ENCODE measurements at regions not wholly inside any gene's neighbourhood (a gene's known extent, or its start where the extent isn't known, plus 50 kb on each side); places are given as distances from the start of the nearest gene placed in this dataset.

- DNase-seq, result no peak
Observed at GRCh38 chr2:9102861-9103662, 99.6 kb upstream of the MBOAT2 start.

GRCh38 chr2:9101763-9102425 is 98.4 kb upstream of the MBOAT2 start:
- DNase-seq, result no peak

- DNase-seq, result no peak
Observed at GRCh38 chr2:9100080-9100876, 96.8 kb upstream of the MBOAT2 start.

DNA sequence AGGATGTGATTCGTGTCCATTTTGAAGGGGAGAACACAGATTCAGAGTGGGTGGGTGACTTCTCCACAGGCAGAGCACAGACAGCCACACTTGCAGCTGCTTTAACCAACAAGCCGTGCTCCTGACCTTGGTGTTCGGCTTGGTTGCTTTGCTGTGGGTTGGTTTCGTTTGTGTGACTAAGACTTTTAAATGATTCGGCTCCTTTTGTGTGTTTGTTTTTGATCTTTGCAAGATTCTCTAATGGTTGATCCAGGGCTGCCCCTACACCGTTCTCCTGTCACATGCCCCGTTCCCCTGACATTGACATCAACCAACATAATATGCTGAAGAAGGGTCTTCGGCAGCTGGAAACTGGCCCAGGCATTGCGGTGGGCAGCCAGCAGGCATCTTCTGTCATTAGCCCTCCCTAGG is 95.9 kb upstream of the MBOAT2 start:
- DNase-seq, result no peak

GRCh38 chr2:9097892-9098291 is 94.4 kb upstream of the MBOAT2 start:
- DNase-seq, result no peak

DNA sequence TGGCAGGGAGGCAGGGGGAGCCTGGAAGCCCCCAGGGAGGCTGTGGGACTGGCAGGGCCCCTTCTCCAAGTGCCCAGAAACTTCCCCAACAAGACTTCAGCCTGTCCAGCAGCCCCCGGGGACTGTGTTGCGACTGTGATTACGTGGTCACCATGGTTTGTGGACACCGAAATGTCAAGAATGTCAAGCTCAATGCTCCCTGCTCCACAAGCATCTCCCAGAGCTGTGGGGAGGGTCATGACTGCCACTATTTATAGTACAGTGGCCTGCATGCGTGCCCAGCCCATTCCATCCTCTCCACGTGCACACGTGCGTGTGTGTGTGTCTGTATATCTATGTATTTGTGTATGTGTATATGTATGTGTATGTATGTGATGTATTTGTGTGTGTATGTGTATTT is 93.8 kb upstream of the MBOAT2 start:
- no peak for DNase-seq

- no peak for DNase-seq
Observed at GRCh38 chr2:9096761-9097160, 93.3 kb upstream of the MBOAT2 start.

GRCh38 chr2:9095690-9096089 is 92.2 kb upstream of the MBOAT2 start:
- DNase-seq, result no peak

- DNase-seq, result no peak
Observed at GRCh38 chr2:9095226-9095625, 91.7 kb upstream of the MBOAT2 start.

DNA sequence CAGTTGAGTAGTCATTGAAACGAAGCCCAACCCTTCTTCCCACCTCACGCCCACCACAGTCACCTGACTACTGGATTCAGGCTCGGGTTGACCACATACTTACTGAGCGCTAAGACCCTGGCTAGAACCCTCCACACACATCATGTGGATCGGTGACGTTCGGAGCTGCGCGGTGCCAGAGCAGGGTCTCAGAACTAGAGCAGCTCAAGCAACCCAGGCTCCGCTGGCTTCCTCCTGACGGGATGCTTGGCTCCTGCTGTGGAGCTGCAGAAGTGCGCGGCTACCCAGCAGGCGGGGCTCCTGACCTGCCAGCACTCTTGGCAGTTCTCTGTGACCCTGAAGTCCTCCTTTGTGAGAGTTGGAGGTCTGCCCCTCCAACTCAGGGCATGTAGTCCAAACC is 90.6 kb upstream of the MBOAT2 start:
- DNase-seq, result no peak

DNA sequence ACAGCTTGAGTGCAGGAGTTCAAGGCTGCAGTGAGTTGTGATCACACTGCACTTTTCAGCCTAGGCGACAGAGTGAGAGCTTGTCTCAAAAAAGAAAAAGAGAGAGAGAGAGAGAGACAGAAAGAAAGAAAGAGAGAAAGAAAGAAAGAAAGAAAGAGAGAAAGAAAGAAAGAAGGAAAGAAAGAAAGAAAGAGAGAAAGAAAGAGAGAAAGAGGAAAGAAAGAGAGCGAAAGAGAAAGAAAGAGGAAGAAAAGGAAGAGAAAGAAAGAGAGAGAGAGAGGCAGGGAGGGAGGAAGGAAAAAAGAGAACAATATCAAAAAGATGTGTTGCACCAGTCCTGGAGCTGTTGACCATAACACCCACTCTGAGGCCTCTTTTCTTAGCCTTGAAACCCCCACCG is 89.8 kb upstream of the MBOAT2 start:
- DNase-seq, result no peak

DNA sequence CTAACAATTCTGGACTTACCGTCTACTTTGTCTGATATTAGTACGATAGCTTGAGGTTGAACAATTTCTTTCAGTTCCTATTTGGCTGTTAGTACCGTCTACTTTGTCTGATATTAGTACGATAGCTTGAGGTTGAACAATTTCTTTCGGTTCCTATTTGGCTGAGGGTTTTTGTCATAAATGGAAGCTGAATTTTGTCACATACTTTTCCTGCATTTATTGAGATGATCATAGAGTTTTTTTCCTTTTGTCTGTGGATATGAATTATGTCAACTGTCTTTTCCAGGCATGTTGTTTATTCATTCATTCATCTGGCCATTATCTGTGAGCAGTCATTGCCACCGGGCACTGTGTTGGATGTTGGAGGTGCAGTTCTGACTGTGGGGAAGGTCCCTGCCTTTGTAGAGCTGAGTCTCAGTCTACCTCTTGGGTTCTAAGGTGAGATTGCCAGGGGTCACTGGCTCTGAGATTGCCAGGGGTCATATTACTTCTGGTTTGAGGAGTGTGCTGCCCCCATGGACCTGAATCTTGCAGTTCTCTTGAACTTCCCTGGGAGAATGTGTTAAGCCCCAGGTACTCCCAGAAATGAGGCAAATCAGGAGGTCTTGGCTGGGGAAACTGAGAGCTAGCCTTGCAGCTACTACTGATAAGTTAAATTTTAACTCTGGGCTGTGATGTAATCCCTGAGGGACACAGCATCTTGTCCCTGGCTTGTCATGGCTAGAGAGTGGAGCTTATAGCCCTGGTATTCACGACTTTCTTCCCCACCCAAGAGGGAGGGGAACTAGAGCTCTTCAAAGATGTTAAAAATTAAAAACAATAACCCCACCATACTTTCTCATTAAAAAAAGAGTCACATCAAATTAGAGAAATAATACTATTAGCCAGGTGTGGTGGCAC is 89.1 kb upstream of the MBOAT2 start:
- DNase-seq, result no peak

- DNase-seq, result no peak
Observed at GRCh38 chr2:9091811-9092210, 88.3 kb upstream of the MBOAT2 start.

DNA sequence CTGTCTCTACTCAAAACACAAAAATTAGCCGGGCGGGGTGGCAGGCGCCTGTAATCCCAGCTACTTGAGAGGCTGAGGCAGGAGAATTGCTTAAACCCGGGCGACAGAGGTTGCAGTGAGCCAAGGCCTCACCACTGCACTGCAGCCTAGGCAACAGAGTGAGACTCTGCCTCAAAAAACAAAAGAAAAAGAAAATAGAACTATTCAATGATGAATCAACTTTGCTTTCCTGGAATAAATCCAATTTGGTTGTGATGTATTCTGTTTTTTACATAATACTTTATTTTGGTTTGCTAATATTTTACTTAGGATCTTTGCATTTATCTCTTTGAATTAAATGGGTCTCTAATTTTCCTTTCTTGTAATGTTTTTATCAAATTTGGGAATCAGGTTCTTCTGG is 86.3 kb upstream of the MBOAT2 start:
- no peak for DNase-seq

DNA sequence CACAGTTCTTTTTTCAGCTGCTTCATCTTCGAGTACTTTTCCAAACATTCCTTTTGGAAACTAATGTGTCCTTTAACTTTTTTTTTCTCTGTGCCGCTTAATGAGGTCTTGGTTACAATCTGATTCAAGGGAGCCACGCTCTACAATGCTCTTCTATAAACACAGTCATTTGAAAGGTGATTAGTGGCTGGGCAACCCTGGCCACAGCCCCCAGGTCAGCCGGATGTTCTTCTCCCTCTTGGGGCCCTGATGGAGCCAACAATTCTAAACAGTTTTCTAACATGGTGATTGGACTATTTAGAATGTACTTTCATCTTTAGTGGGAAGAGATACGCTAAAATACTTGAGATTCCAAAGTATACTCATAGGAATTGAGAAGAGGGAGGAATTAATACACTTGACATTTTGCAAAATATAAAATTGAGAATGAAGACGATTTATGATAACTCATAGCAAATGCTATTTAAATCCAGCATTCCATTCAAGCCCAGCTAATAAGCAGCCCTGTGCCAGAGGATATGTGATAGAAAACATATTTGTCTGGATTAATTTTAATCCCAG is 83.7 kb upstream of the MBOAT2 start:
- no peak for DNase-seq

- DNase-seq, result no peak
Observed at GRCh38 chr2:9086465-9086864, 83.0 kb upstream of the MBOAT2 start.

DNA sequence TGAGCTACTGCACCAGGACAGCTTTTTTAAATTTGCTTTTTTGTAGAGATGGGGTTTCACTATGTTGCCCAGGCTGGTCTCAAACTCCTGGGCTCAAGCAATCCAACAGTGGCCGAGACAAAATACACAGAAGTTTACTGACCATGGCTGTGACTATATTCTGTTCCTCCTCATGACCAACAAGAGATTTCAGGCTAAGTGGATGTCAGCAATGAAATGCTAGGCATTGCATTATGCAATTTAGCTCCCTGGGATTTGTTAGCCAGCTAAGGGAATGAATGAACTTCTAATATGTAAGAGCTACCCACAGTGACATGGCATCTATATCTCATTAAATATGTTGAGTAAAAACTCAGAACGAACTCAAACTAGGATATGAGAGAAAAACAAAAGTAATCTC is 81.9 kb upstream of the MBOAT2 start:
- DNase-seq, result no peak

- no peak for DNase-seq
Observed at GRCh38 chr2:9083287-9083686, 79.8 kb upstream of the MBOAT2 start.

GRCh38 chr2:9082158-9082557 is 78.7 kb upstream of the MBOAT2 start:
- DNase-seq, result no peak

GRCh38 chr2:9081750-9082149 is 78.3 kb upstream of the MBOAT2 start:
- DNase-seq, result no peak

- DNase-seq, result no peak
Observed at GRCh38 chr2:9078405-9078804, 74.9 kb upstream of the MBOAT2 start.

DNA sequence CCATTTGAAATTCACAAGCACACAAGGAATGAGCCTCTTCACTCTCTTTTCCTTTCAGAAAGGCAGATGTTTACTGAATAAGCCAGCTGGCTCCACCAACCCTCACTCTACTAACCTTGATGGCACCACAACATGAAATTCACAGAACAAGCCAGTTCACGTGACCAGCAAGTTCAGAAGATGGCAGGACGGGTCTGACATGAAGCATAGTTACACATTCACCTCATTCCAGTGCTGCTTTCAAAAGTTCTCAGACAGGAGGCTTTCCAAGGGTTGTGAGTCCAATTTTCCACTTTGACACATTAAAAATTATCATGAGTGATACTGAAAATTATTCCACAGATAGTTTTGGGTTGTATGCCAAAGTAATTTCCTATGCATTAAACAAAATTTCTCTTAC is 74.2 kb upstream of the MBOAT2 start:
- no peak for DNase-seq

GRCh38 chr2:9076755-9077154 is 73.3 kb upstream of the MBOAT2 start:
- no peak for DNase-seq
